NCI-H748 (cell line): ENCODE measurements at regions not wholly inside any gene's neighbourhood (a gene's known extent, or its start where the extent isn't known, plus 50 kb on each side); places are given as distances from the start of the nearest gene placed in this dataset.

Source experiments
- DNase-seq: peaks from one replicate; lab custom pipeline; 2025; ENCODE audit not compliant: unreplicated experiment; lab: John Stamatoyannopoulos, UW

GRCh38 chr5:84693256-84693655 lies 308.6 kb upstream of the EDIL3 start:
- DNase-seq: no peak

GRCh38 chr5:84688566-84688965 lies 303.9 kb upstream of the EDIL3 start:
- peak; percentile 42 for DNase-seq

- no peak for DNase-seq
These were observed 300.6 kb upstream of the EDIL3 start for GRCh38 chr5:84685121-84685894.

DNA sequence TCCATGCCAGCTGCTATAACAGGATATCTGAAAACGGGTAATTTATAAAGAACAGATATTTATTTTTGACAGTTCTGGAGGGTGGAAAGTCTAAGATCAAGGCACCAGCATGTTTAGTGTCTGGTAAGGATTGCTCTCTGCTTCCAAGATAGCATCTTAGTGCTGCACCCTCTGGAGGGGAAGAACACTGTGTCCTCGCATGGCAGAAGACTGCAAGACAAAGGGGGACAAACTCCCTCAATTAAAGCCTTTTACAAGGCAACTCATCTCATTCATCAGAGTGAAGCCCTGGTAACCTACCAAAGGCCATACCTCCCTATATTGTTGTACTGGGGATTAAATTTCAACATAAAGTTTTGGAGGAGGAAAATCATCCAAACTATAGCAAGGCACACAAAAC lies 298.9 kb upstream of the EDIL3 start:
- DNase-seq: no peak

- no peak for DNase-seq
These were observed 297.9 kb upstream of the EDIL3 start for GRCh38 chr5:84682531-84682930.

DNA sequence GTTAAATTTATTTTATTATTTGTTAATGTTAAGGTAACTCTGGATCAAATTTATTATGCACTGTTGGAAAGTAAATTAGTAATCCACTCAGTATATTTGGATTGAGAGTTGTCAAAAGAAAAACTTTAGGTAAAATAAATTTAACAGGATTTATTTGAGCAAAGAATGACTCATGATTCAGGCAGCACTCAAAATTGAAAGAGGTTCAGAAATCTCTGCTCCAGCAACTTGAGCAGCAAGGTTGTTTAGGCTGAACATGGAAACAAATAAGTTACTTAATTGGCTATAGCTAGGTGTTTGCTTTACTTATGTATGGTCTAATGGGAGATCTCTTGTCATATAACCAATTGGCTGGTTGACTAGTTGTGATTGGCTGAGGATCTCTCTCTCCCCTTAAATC lies 296.2 kb upstream of the EDIL3 start:
- no peak for DNase-seq

DNA sequence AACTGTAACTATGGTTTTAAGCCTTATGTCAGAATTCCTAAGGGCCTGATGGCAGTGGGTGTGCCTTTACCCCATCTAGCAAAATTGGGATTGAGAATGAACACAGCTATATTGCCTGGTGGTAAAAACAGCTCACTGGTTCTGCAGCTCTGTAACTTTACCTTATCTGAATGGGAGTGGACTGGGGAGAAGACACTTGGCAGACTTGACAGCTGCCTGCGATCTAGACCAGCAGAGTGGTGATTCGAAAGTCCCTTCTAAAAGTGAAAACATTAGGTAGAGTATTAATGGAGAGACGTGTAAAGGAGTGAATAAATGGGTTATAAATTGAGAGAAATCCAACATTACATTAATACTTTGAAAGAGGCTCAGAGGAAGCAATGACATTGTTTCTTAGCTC lies 289.1 kb upstream of the EDIL3 start:
- no peak for DNase-seq

- no peak for DNase-seq
These were observed 282.9 kb upstream of the EDIL3 start for GRCh38 chr5:84667576-84667975.

DNA sequence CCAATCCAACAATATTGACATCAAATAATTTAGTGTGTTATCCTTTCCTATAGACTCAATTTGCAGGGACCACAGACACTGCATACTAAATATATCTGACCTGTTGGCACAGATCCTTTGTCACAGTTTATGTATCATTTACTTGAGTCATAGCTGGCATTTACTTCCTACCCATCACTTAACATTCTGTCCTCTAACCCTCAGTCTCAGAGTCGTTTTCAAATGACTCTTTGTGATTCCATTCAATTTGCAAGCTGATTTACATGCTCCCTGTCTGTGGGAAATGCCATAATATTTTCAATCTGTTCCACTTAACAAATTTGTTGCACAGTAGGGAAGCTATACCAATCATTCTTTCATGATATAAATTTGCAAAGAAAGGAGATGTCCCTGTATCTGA lies 265.7 kb upstream of the EDIL3 start:
- DNase-seq: no peak

GRCh38 chr5:84647581-84647980 lies 262.9 kb upstream of the EDIL3 start:
- no peak for DNase-seq

- DNase-seq: no peak
These were observed 258.1 kb upstream of the EDIL3 start for GRCh38 chr5:84642795-84643194.

DNA sequence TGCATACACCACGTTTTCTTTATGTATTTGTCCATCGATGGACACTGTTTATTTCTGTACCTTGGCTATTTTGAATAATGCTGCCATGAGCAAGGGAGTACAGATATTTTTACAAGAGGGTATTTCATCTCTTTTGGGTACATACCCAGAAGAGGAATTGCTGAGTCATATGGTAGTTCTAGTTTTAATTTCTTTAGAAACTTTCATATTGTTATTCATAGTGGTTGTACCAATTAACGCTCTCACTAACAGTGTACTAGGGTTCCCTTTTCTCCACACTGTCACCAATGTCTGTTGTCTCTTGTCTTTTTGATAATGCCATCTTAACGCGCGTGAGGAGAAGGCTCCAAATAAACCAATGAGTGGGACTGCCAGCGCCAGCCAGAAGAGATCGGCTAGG lies 257.6 kb upstream of the EDIL3 start:
- DNase-seq: no peak

- no peak for DNase-seq
These were observed 253.1 kb upstream of the EDIL3 start for GRCh38 chr5:84637662-84638375.

- DNase-seq: no peak
These were observed 250.8 kb upstream of the EDIL3 start for GRCh38 chr5:84635235-84636055.

- DNase-seq: no peak
These were observed 249.6 kb upstream of the EDIL3 start for GRCh38 chr5:84634256-84634655.

DNA sequence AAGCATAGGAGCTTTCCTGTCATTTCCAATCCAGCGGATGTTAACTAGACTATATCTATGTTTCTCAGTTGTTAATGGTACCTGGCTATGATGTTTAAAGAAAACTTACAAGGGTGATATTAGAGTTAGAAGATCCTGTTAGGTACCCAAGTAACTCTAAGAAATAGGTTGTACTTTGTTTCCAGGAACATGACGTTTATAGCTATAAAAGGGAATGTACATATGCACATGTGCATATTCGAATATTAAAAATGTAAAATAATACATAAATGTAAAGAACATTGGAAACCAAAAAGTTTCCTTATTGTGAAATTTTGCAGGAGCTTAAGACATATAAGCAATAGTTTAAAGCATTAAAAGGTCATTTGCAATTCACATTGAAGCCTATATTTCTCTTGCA lies 247.7 kb upstream of the EDIL3 start:
- DNase-seq: no peak

GRCh38 chr5:84628918-84629317 lies 244.2 kb upstream of the EDIL3 start:
- DNase-seq: no peak

DNA sequence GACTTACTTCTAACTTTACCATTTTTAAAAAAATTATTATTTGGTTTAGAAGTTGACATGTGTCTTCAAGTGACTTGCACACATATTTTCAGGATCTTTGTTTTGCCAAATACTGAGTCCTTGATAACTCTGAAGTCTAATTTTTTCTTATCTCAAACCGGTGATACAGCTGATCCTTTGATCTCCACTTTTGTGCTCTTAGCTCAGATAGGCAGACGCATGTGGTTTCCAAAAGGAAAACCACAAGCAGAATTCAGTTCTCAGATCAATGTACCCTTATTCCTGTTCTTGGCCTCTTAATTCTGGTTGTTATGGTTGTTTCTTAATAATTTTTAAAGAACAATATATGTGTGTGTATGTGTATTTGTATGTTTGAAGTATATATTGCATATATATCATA lies 238.3 kb upstream of the EDIL3 start:
- DNase-seq: no peak

DNA sequence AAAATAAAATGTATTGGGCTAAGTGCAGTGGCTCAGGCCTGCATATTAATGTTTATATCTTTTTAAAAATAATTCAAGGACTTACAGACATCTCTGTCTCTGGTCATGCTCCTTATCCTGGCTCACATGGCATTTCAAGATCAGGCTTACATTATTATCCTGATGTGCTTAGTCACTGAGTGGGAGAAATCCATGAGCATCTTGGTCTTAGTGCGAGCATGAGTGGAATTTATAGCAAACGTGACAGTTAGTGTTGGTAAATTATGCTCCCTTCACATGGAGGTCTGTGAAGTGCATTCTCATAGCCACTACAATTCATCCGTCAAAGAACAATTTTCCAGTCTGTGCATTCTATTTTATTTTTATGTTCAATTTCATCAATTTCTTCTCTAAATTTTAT lies 237.8 kb upstream of the EDIL3 start:
- no peak for DNase-seq

GRCh38 chr5:84618262-84618661 lies 233.6 kb upstream of the EDIL3 start:
- no peak for DNase-seq

DNA sequence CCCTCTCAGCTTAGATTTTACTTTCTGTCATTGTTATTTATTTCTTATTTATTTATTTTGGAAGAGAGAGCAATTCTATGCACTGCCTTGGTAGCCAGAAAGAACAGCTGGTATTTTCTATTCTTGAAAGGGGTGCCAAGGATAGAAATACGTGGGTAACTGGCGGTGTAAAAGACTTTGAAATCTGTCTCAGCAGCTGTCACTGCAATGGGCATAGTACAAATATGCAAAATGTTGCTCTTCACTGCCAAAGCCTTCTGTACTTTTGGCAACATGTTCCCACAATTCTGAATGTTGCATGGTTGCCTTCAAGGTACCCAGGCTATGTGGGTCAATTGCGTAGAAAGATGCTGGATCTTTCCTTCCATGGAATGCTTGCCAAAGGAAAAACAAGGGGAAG lies 230.2 kb upstream of the EDIL3 start:
- DNase-seq: no peak

DNA sequence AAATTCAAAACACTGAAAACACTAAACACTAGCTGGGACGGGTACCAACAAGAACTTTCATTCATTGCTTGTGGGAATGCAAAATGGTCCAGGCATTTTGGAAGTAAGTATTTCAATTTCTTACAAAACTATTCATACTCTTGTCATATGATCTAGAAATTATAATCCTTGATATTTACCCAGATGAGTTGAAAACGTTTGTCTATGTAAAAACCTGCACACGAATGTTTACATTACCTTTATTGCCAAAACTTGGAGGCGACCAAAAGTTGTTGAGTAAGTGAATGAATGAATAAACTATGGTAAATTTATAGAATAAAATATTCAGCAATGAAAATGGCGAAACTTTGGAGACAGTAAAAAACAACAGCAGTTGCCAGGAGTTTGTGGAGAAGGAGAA lies 222.1 kb upstream of the EDIL3 start:
- no peak for DNase-seq
